NT2/D1 (cell line): ENCODE measurements at regions not wholly inside any gene's neighbourhood (a gene's known extent, or its start where the extent isn't known, plus 50 kb on each side); places are given as distances from the start of the nearest gene placed in this dataset.
"Not testable (repeated sequence)": the region's sequence is repeated elsewhere in the genome, so short reads cannot be mapped to it uniquely, and the experiment has no call there.

ENCODE experiments used
- DNase-seq: peaks from one replicate; pipeline ENCODE4 v3.0.0-alpha.2; 2011; ENCODE audit warnings: low read depth, low spot score
- H3K27me3 ChIP-seq: 2 replicates; pipeline ENCODE4 v1.6.0; 2011; ENCODE audit warnings: mild to moderate bottlenecking; ENCODE audit not compliant: insufficient read length, insufficient read depth
- H3K36me3 ChIP-seq: 2 replicates; pipeline ENCODE4 v1.6.1; 2011; ENCODE audit warnings: mild to moderate bottlenecking, low read length, mixed read lengths; ENCODE audit not compliant: insufficient read depth, insufficient read length
- H3K4me1 ChIP-seq: 2 replicates; pipeline ENCODE4 v1.5.1; 2011; ENCODE audit not compliant: insufficient read depth, insufficient read length
- H3K4me3 ChIP-seq: 2 replicates; pipeline ENCODE4 v1.5.1; 2011; ENCODE audit warnings: low read depth; ENCODE audit not compliant: insufficient read length
- H3K9ac ChIP-seq: 2 replicates; pipeline ENCODE4 v1.6.0; 2011; ENCODE audit warnings: low read depth; ENCODE audit not compliant: insufficient read length
- H3K9me3 ChIP-seq: 2 replicates; pipeline ENCODE4 v1.5.1; 2011; ENCODE audit warnings: mild to moderate bottlenecking, low read length; ENCODE audit not compliant: insufficient read depth
- SUZ12 ChIP-seq: IDR thresholded peaks from 2 replicates; pipeline ENCODE4 v1.6.1; 2011; ENCODE audit not compliant: insufficient read length, insufficient read depth; ENCODE audit errors: extremely low read depth
- YY1 ChIP-seq: IDR thresholded peaks from 2 replicates; pipeline ENCODE4 v1.6.1; 2011; ENCODE audit not compliant: insufficient read length, insufficient read depth
- ZNF274 ChIP-seq: IDR thresholded peaks from 2 replicates; pipeline ENCODE4 v1.6.1; 2011; ENCODE audit warnings: mild to moderate bottlenecking, low read depth, low read length

DNA sequence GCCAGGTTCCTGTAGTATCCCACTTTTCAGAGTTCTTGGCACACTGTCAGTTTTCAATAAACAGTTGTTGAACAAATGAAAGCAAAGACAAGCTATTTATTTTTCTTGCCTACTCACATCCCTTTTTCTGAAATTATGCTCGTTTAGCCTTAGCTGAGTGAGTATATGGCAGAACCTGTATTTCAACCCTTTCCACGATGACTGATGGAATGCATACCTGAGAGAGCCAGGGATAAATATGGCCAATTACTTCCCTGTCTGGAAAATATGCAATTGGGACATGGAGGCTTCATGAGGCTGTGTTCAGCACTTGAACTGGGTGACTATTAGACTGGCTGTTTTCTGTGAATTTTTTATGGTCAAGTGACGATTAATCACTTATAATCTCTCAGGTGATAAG is 144.5 kb upstream of the POT1 start:
- H3K9ac ChIP-seq = no peak overlapping the region
- no peaks in the 10 kb centered on the region; the same call in 1 of the 2 replicates for H3K9me3 ChIP-seq
- H3K4me1 ChIP-seq = no peaks in the 10 kb centered on the region

DNA sequence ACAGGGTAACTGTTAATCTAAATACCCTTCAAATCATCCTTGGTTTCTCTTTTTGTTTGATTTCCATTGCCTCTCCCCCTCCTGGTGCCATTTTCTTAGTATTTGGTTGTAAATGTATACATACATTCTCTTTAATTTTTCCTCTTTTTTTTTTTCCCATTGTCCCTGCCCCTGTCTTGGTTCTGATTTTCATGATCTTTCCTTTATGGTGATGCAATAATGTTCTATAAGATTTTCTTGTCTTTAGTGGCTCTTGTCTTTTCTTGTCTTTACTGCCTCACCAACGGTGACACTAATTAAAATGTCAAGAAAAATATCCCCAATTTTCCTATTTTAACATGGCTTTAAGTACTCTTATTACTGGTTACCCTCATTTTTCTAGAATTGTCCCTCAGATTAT is 135.9 kb upstream of the POT1 start:
- Histone ChIP-seq H3K4me3 (no peak overlapping the region), H3K9me3 (no peaks in the 10 kb centered on the region), H3K27me3 (no peaks in the 10 kb centered on the region), H3K9ac (no peak overlapping the region), H3K4me1 (no peaks in the 10 kb centered on the region), H3K36me3 (no peaks in the 10 kb centered on the region)
- TF ChIP-seq YY1 (no peak), SUZ12 (no peak), ZNF274 (no peak)
- DNase-seq = no peak

More for the DNA sequence above, 144.5 kb upstream of the POT1 start:
- H3K4me3 ChIP-seq = no peak overlapping the region
- no peak for DNase-seq
- H3K36me3 ChIP-seq = no peaks in the 10 kb centered on the region
- TF ChIP-seq SUZ12 (no peak), ZNF274 (no peak), YY1 (no peak)
- H3K27me3 ChIP-seq = no peaks in the 10 kb centered on the region

GRCh38 chr7:125065001-125065400 is 135.4 kb upstream of the POT1 start:
- Histone ChIP-seq H3K36me3 (no peaks in the 10 kb centered on the region), H3K9me3 (no peaks in the 10 kb centered on the region), H3K4me1 (no peaks in the 10 kb centered on the region), H3K9ac (no peak overlapping the region), H3K27me3 (no peaks in the 10 kb centered on the region), H3K4me3 (no peak overlapping the region)
- no peak for TF ChIP-seq YY1
- TF ChIP-seq SUZ12 = no peak
- no peak for TF ChIP-seq ZNF274
- DNase-seq = no peak

DNA sequence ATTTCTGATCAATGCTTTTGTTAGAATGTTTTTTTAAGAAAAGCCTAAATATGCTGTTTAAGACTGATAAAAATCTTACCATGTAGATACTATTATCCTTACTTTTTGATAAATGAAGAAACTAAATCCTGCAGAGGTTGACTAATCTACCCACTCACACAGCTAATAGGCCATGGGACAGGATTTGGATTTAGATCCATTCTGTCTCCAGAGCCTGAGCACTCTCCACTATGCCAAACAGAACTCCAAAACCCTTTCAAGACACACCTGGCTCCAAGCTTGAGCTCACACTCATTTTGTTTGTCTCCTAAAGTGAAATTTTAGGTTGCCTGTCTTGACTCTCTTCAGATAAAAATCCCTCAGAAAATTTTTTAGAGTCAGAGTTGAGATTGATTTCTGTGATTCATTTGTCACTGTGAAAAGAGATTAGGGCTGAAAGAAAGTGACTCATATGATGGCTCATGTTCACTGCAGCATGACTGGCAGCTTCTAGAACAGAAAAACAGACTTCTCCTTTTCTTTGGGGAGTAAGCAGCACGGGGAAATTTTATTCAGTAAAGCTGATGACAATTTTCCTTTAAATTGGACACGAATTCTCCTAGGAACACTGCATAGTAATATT is 132.3 kb upstream of the POT1 start:
- TF ChIP-seq YY1 = no peak
- no peak for TF ChIP-seq SUZ12
- no peak for TF ChIP-seq ZNF274
- no peak for DNase-seq
- H3K9ac ChIP-seq = no peak overlapping the region

GRCh38 chr7:125061083-125061745 is 131.6 kb upstream of the POT1 start:
- not testable (repeated sequence) for H3K9me3 ChIP-seq, H3K4me3 ChIP-seq, DNase-seq, H3K9ac ChIP-seq, H3K4me1 ChIP-seq, H3K27me3 ChIP-seq, H3K36me3 ChIP-seq

More for the DNA sequence above, 132.3 kb upstream of the POT1 start:
- Histone ChIP-seq H3K4me3 (no peak overlapping the region), H3K9me3 (no peaks in the 10 kb centered on the region), H3K36me3 (no peaks in the 10 kb centered on the region), H3K27me3 (no peaks in the 10 kb centered on the region), H3K4me1 (no peaks in the 10 kb centered on the region)

- no peak for TF ChIP-seq ZNF274
- H3K36me3 ChIP-seq = no peaks in the 10 kb centered on the region
- no peak overlapping the region for H3K9ac ChIP-seq
- H3K4me1 ChIP-seq = no peaks in the 10 kb centered on the region
- H3K4me3 ChIP-seq = no peak overlapping the region
- no peaks in the 10 kb centered on the region for H3K27me3 ChIP-seq
- DNase-seq = no peak
- no peaks in the 10 kb centered on the region for H3K9me3 ChIP-seq
Measured at GRCh38 chr7:125059861-125060456, 130.3 kb upstream of the POT1 start.

- H3K36me3 ChIP-seq = no peaks in the 10 kb centered on the region
- H3K9me3 ChIP-seq = no peaks in the 10 kb centered on the region
- H3K4me3 ChIP-seq = no peak overlapping the region
- no peak overlapping the region for H3K9ac ChIP-seq
- no peak for DNase-seq
- no peaks in the 10 kb centered on the region for H3K27me3 ChIP-seq
- TF ChIP-seq SUZ12 (no peak), ZNF274 (no peak), YY1 (no peak)
- no peaks in the 10 kb centered on the region for H3K4me1 ChIP-seq
Measured at GRCh38 chr7:125057963-125058362, 128.3 kb upstream of the POT1 start.
